ENCODE measurements at regions not wholly inside any gene's neighbourhood (a gene's known extent, or its start where the extent isn't known, plus 50 kb on each side); places are given as distances from the start of the nearest gene placed in this dataset.

DNA sequence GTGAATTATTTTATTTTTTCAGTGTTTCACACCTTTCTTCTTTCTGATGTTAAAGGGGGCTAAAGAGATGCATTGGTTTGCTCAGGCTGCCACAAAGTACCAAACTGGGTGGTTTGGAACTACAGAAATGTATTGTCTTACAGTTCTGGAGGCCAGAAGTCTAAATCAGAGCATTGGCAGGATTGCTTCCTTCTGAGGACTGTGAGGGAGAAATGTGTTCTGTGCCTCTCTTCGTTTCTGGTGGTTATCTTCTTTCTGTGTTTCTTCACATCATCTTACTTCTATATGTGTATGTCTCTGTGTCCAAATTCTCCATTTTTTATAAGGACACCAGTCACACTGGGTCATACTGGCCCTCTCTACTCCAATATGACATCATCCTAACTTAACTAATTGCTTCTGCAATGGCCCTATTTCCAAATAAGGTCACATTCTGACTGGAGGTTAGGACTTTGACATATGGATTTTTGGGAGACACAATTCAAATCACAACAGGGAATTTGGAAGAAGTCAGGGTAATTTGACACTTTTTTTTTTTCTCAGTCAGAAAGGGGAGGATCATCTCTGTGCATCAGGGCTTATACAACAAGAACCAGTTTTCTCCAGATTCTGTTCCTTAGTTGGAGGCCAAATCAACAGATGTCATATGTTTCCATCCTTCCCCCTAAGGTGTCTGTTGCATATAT, 188.2 kb downstream of the KCNRG start:
- Histone ChIP-seq H3K36me3 (ENCODE audit: control insufficient read depth in 2 of 2, extremely low read depth in 1 of 2, insufficient read depth in 1 of 2, low read length in 1 of 2) (no peaks in the 10 kb centered on the region), H3K4me3 (ENCODE audit: control insufficient read depth in 1 of 2, extremely low read depth in 1 of 2, low read length in 1 of 2) (no peak overlapping the region), H3K27ac (ENCODE audit: low read length) (no peak overlapping the region), H3K27me3 (replicated peaks in 1 of 2; ENCODE audit: control insufficient read depth in 2 of 2, extremely low read depth in 1 of 2, insufficient read depth in 2 of 2, low read length in 1 of 2) (no peaks in the 10 kb centered on the region), H3K9me3 (no peaks in the 10 kb centered on the region), H3K4me1 (ENCODE audit: control insufficient read depth in 1 of 2, extremely low read depth in 1 of 2, insufficient read depth in 2 of 2, low read length in 2 of 2) (no peaks in the 10 kb centered on the region)
- no peaks in the 10 kb centered on the region for H3K36me3 Mint-ChIP-seq
- no peaks in the 10 kb centered on the region for H3K9me3 Mint-ChIP-seq
- no CpG with 5 or more reads among the region's 1 CpG for WGBS (ENCODE audit: insufficient coverage)
- no peak overlapping the region for H3K27ac Mint-ChIP-seq
- H3K4me3 Mint-ChIP-seq = no peak overlapping the region
- ChIA-PET CTCF (no interaction called here), POLR2A (interaction anchor here in 1 of 2 donors (0.6 kb wide), 1 partner anchor 151 kb away, joined by 6 read pairs; no protein-coding TSS in a partner anchor)
- H3K27me3 Mint-ChIP-seq = no peaks in the 10 kb centered on the region
- no peak for ATAC-seq (replicated peaks in 1 of 4)
- no peak for DNase-seq
- H3K4me1 Mint-ChIP-seq = peaks cover 0 to 2% (median 1%) of the 10 kb centered on the region in 3 donors

DNA sequence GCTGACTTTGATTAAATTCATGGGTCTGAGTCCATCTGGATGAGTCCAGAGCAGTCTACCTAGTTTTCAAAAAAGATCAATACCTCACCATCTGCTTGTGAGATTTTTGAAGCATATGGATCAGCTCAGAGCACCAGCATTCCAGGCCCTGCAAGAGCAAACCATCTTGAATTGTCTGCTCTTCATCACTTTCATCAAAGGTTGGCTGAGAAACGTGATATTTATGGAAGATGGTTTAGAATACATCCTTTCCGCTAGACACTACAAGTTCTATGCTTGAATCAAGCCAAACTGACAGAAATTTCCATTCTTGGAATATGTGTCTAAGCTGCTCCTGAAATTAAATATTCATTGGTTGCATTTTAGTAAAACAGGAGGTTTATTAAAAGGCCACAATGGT, 190.3 kb downstream of the KCNRG start:
- peaks cover 0 to 4% of the 10 kb centered on the region in 2 experiments for H3K27me3 ChIP-seq (replicated peaks in 1 of 2; ENCODE audit: control insufficient read depth in 2 of 2, extremely low read depth in 1 of 2, insufficient read depth in 2 of 2, low read length in 1 of 2)
- no peaks in the 10 kb centered on the region for H3K36me3 ChIP-seq (ENCODE audit: control insufficient read depth in 2 of 2, extremely low read depth in 1 of 2, insufficient read depth in 1 of 2, low read length in 1 of 2)
- Mint-ChIP-seq H3K27me3 (no peaks in the 10 kb centered on the region), H3K4me1 (peaks cover 6 to 12% (median 10%) of the 10 kb centered on the region in 3 donors), H3K4me3 (no peak overlapping the region), H3K36me3 (no peaks in the 10 kb centered on the region), H3K27ac (no peak overlapping the region), H3K9me3 (no peaks in the 10 kb centered on the region)
- CTCF ChIA-PET = no interaction called here
- H3K9me3 ChIP-seq = no peaks in the 10 kb centered on the region
- H3K4me1 ChIP-seq (ENCODE audit: control insufficient read depth in 1 of 2, extremely low read depth in 1 of 2, insufficient read depth in 2 of 2, low read length in 2 of 2) = peaks cover 0 to 3% of the 10 kb centered on the region in 2 experiments
- ATAC-seq (replicated peaks in 1 of 4) (no peak), DNase-seq (no peak)
- WGBS (ENCODE audit: insufficient coverage) = no CpG with 5 or more reads among the region's 2 CpGs
- no peak overlapping the region for H3K4me3 ChIP-seq (ENCODE audit: control insufficient read depth in 1 of 2, extremely low read depth in 1 of 2, low read length in 1 of 2)
- no peak overlapping the region for H3K27ac ChIP-seq (ENCODE audit: low read length)
- POLR2A ChIA-PET = interaction anchor here in 1 of 2 donors (0.5 kb wide), 1 partner anchor 9 kb away, joined by 3 read pairs; no protein-coding TSS in a partner anchor

DNA sequence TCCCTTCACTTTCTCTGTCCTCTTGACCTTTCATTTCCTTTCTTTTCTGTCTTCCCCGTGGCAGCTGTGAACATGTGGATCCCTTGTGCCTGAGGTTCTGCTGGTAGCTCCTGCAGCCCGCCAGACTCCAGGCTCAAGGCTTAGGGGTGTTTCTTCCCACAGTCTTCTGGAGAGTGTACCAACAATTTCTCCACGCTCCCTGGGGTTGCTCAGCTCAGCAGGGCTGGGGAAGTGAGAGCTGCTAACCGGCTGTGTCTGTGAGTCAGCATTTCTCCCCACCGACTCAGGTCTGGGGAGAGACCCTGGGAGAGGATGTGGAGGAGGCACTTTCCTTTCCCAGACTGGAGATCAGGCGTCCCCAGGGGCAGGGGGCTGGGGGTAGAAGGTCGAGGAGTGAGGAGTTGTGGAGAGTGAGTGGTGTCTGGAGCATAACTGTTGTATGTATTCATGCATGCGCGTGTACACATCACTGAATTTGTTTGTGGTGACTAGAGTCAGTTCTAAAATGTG, 193.6 kb downstream of the KCNRG start:
- CTCF ChIA-PET = no interaction called here

DNA sequence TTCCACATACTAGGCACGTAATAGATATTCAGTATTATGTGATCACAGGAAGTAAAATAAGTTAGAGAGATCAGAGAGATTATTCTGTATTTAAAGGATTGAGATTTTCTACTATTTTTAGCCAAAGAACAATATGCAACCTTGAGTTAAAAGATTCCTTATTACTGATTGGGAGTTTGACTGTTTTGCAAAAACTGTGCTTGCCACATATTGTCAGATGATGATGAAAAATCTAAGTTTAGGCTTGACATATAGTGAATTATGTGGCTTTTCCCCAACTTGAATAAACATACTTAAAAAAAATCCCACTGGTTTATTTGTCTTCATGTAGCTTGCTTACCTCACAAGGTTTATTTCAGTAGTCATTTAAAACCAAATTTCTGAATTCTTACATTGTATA, 194.4 kb downstream of the KCNRG start:
- Histone ChIP-seq H3K27ac (ENCODE audit: low read length) (no peak overlapping the region), H3K27me3 (replicated peaks in 1 of 2; ENCODE audit: control insufficient read depth in 2 of 2, extremely low read depth in 1 of 2, insufficient read depth in 2 of 2, low read length in 1 of 2) (peaks cover 0 to 4% of the 10 kb centered on the region in 2 experiments), H3K4me3 (ENCODE audit: control insufficient read depth in 1 of 2, extremely low read depth in 1 of 2, low read length in 1 of 2) (no peak overlapping the region), H3K4me1 (ENCODE audit: control insufficient read depth in 1 of 2, extremely low read depth in 1 of 2, insufficient read depth in 2 of 2, low read length in 2 of 2) (peaks cover 2 to 3% of the 10 kb centered on the region in 2 experiments), H3K9me3 (peaks cover 7% of the 10 kb centered on the region), H3K36me3 (ENCODE audit: control insufficient read depth in 2 of 2, extremely low read depth in 1 of 2, insufficient read depth in 1 of 2, low read length in 1 of 2) (no peaks in the 10 kb centered on the region)
- POLR2A ChIA-PET = interaction anchor here in 1 of 2 donors (0.6 kb wide), 1 partner anchor 57 kb away, joined by 3 read pairs; no protein-coding TSS in a partner anchor
- Mint-ChIP-seq H3K4me3 (no peak overlapping the region), H3K36me3 (peaks cover 5% of the 10 kb centered on the region), H3K27ac (no peak overlapping the region), H3K4me1 (peaks cover 11 to 22% (median 17%) of the 10 kb centered on the region in 3 donors), H3K9me3 (peaks cover 0 to 19% (median 5%) of the 10 kb centered on the region in 3 donors), H3K27me3 (no peaks in the 10 kb centered on the region)
- CTCF ChIA-PET = no interaction called here
- no CpG with 5 or more reads among the region's 1 CpG for WGBS (ENCODE audit: insufficient coverage)
- ATAC-seq (replicated peaks in 1 of 4) = no peak
- DNase-seq = no peak

More for the DNA sequence above, 193.6 kb downstream of the KCNRG start:
- peaks cover 0 to 16% (median 5%) of the 10 kb centered on the region in 3 donors for H3K9me3 Mint-ChIP-seq
- H3K4me1 ChIP-seq (ENCODE audit: control insufficient read depth in 1 of 2, extremely low read depth in 1 of 2, insufficient read depth in 2 of 2, low read length in 2 of 2) = peaks cover 0 to 3% of the 10 kb centered on the region in 2 experiments
- no peak overlapping the region for H3K27ac ChIP-seq (ENCODE audit: low read length)
- H3K4me3 ChIP-seq (ENCODE audit: control insufficient read depth in 1 of 2, extremely low read depth in 1 of 2, low read length in 1 of 2) = no peak overlapping the region
- H3K27ac Mint-ChIP-seq = no peak overlapping the region
- H3K27me3 Mint-ChIP-seq = no peaks in the 10 kb centered on the region
- ATAC-seq (replicated peaks in 1 of 4) (peak in 1 of 4 experiments; percentile 27), DNase-seq (peak in 1 of 35 experiments; percentile 30)
- POLR2A ChIA-PET = no interaction called here
- H3K36me3 ChIP-seq (ENCODE audit: control insufficient read depth in 2 of 2, extremely low read depth in 1 of 2, insufficient read depth in 1 of 2, low read length in 1 of 2) = no peaks in the 10 kb centered on the region
- WGBS (ENCODE audit: insufficient coverage) = 26% methylated on average over 4 of the region's 9 CpGs
- H3K4me1 Mint-ChIP-seq = peaks cover 6 to 16% (median 10%) of the 10 kb centered on the region in 3 donors
- H3K4me3 Mint-ChIP-seq = peak overlapping the region in 1 of 3 donors; percentile 44
- peaks cover 7% of the 10 kb centered on the region for H3K9me3 ChIP-seq
- peaks cover 0 to 4% of the 10 kb centered on the region in 2 experiments for H3K27me3 ChIP-seq (replicated peaks in 1 of 2; ENCODE audit: control insufficient read depth in 2 of 2, extremely low read depth in 1 of 2, insufficient read depth in 2 of 2, low read length in 1 of 2)
- peaks cover 5% of the 10 kb centered on the region for H3K36me3 Mint-ChIP-seq

DNA sequence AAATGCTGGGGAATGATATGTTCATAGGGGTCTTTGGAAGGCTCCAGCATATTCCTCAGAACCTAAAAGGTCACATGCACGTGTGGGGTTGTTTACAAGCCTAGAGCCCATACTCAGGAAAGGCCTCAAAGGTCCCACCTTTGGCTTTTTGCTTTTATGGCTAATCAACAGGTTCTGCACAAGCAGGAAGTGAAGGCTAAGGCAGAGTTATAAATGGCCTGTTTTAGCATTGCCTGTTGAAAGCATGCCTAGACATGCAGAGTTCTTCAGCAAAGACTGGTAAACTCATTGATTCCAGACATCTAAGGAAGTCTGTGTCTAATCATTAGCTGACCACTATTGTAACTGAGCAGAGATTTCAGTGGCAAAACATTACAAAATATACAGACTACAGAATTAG, 198.3 kb downstream of the KCNRG start:
- no peak overlapping the region for H3K4me3 Mint-ChIP-seq
- H3K27ac Mint-ChIP-seq = no peak overlapping the region
- 80% methylated on average over 1 of the region's 1 CpG for WGBS (ENCODE audit: insufficient coverage)
- peaks cover 20 to 36% (median 32%) of the 10 kb centered on the region in 3 donors for H3K4me1 Mint-ChIP-seq
- CTCF ChIA-PET = no interaction called here
- Histone ChIP-seq H3K9me3 (peaks cover 7% of the 10 kb centered on the region), H3K27me3 (replicated peaks in 1 of 2; ENCODE audit: control insufficient read depth in 2 of 2, extremely low read depth in 1 of 2, insufficient read depth in 2 of 2, low read length in 1 of 2) (peaks cover 0 to 4% of the 10 kb centered on the region in 2 experiments), H3K27ac (ENCODE audit: low read length) (no peak overlapping the region), H3K4me3 (ENCODE audit: control insufficient read depth in 1 of 2, extremely low read depth in 1 of 2, low read length in 1 of 2) (no peak overlapping the region), H3K4me1 (ENCODE audit: control insufficient read depth in 1 of 2, extremely low read depth in 1 of 2, insufficient read depth in 2 of 2, low read length in 2 of 2) (peaks cover 3 to 17% of the 10 kb centered on the region in 2 experiments), H3K36me3 (ENCODE audit: control insufficient read depth in 2 of 2, extremely low read depth in 1 of 2, insufficient read depth in 1 of 2, low read length in 1 of 2) (no peaks in the 10 kb centered on the region)
- no peaks in the 10 kb centered on the region for H3K27me3 Mint-ChIP-seq
- H3K9me3 Mint-ChIP-seq = peaks cover 0 to 29% (median 16%) of the 10 kb centered on the region in 3 donors
- no peak for DNase-seq
- POLR2A ChIA-PET = no interaction called here
- H3K36me3 Mint-ChIP-seq = peaks cover 5% of the 10 kb centered on the region
- ATAC-seq (replicated peaks in 1 of 4) = no peak

DNA sequence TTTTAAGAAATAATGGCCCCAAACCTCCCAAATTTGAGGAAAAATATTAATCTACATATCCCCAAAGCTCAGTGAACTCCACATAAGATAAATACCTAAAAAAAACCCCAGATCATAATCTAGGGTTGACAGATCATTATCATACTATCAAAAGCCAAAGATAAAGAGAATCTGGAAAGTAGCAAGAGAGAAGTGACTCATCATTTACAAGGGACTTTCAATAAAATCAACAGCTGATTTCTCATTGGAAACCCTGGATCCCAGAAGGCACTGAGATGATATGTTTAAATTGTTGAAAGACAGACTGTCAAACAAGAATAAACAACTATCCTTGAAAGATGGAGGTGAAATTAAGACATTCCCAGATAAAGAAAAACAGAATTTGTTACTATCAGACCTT, 199.3 kb downstream of the KCNRG start:
- peaks cover 8% of the 10 kb centered on the region for H3K36me3 Mint-ChIP-seq
- no peak for ATAC-seq (replicated peaks in 1 of 4)
- H3K4me3 Mint-ChIP-seq = peak overlapping the region in 1 of 3 donors; percentile 20
- peaks cover 0 to 17% of the 10 kb centered on the region in 2 experiments for H3K4me1 ChIP-seq (ENCODE audit: control insufficient read depth in 1 of 2, extremely low read depth in 1 of 2, insufficient read depth in 2 of 2, low read length in 2 of 2)
- no peaks in the 10 kb centered on the region for H3K36me3 ChIP-seq (ENCODE audit: control insufficient read depth in 2 of 2, extremely low read depth in 1 of 2, insufficient read depth in 1 of 2, low read length in 1 of 2)
- H3K27ac Mint-ChIP-seq = peak overlapping the region in 1 of 2 donors; percentile 5
- POLR2A ChIA-PET = interaction anchor here (0.6 to 0.9 kb wide), 2 partner anchors 77 to 98 kb away, joined by 3 read pairs; no protein-coding TSS in a partner anchor
- no peak overlapping the region for H3K4me3 ChIP-seq (ENCODE audit: control insufficient read depth in 1 of 2, extremely low read depth in 1 of 2, low read length in 1 of 2)
- no peaks in the 10 kb centered on the region for H3K27me3 ChIP-seq (replicated peaks in 1 of 2; ENCODE audit: control insufficient read depth in 2 of 2, extremely low read depth in 1 of 2, insufficient read depth in 2 of 2, low read length in 1 of 2)
- H3K9me3 ChIP-seq = peaks cover 7% of the 10 kb centered on the region
- no peaks in the 10 kb centered on the region for H3K27me3 Mint-ChIP-seq
- H3K4me1 Mint-ChIP-seq = peaks cover 14 to 29% (median 24%) of the 10 kb centered on the region in 3 donors
- H3K9me3 Mint-ChIP-seq = peaks cover 0 to 29% (median 16%) of the 10 kb centered on the region in 3 donors
- no peak overlapping the region for H3K27ac ChIP-seq (ENCODE audit: low read length)
- CTCF ChIA-PET = no interaction called here
- DNase-seq = no peak

All from T-cell (primary cell).